SK-N-SH treated with all-trans-retinoic acid at 6 μM for 48 hours (cell line): ENCODE measurements at regions not wholly inside any gene's neighbourhood (a gene's known extent, or its start where the extent isn't known, plus 50 kb on each side); places are given as distances from the start of the nearest gene placed in this dataset.

ENCODE experiments used
- ATAC-seq: fragments of 200-7000 bp; cut with Tn5 transposase; 3 replicates; pipeline ENCODE4 v1.9.1; 2020; ENCODE audit warnings: mild to moderate bottlenecking, moderate library complexity
- ARNTL ChIP-seq: fragments of 450-650 bp; formaldehyde crosslinking; IDR thresholded peaks from 2 replicates; pipeline ENCODE4 v1.5.0; 2020; ENCODE audit warnings: low read depth, mild to moderate bottlenecking, moderate library complexity, borderline replicate concordance
- BACH2 ChIP-seq: fragments of 250-450 bp; sonication (Bioruptor Pico); IDR thresholded peaks from 2 replicates; pipeline ENCODE4 v1.9.0; 2021; ENCODE audit warnings: mild to moderate bottlenecking, borderline replicate concordance
- CREB5 ChIP-seq: fragments of 250-450 bp; sonication (Bioruptor Pico); IDR thresholded peaks from 2 replicates; pipeline ENCODE4 v1.5.1; 2020; ENCODE audit warnings: low read depth, mild to moderate bottlenecking, moderate library complexity
- CSRNP3 ChIP-seq: fragments of 250-450 bp; sonication (Bioruptor Pico); IDR thresholded peaks from 2 replicates; pipeline ENCODE4 v1.5.1; 2021; ENCODE audit warnings: mild to moderate bottlenecking, moderate library complexity
- GLIS3 ChIP-seq: fragments of 250-450 bp; sonication (Bioruptor Pico); IDR thresholded peaks from 2 replicates; pipeline ENCODE4 v1.5.0; 2020; ENCODE audit warnings: mild to moderate bottlenecking, moderate library complexity
- OSR1 ChIP-seq: fragments of 250-450 bp; sonication (Bioruptor Pico); IDR thresholded peaks from 2 replicates; pipeline ENCODE4 v1.8.0; 2022; ENCODE audit warnings: moderate library complexity, mild to moderate bottlenecking, inconsistent platforms
- PATZ1 ChIP-seq: fragments of 250-450 bp; sonication (Bioruptor Pico); IDR thresholded peaks from 2 replicates; pipeline ENCODE4 v1.8.0; 2020; ENCODE audit warnings: mild to moderate bottlenecking, moderate library complexity, borderline replicate concordance
- POU6F1 ChIP-seq: fragments of 250-450 bp; sonication (Bioruptor Pico); IDR thresholded peaks from 2 replicates; pipeline ENCODE4 v1.8.0; 2021; ENCODE audit warnings: low read depth, mild to moderate bottlenecking, moderate library complexity, borderline replicate concordance
- RARB ChIP-seq: fragments of 250-450 bp; sonication (Bioruptor Pico); IDR thresholded peaks from 2 replicates; pipeline ENCODE4 v1.8.0; 2021; ENCODE audit warnings: mild to moderate bottlenecking, moderate library complexity
- SNAI2 ChIP-seq: fragments of 250-450 bp; sonication (Bioruptor Pico); IDR thresholded peaks from 2 replicates; pipeline ENCODE4 v1.5.0; 2020; ENCODE audit warnings: mild to moderate bottlenecking, moderate library complexity
- TCF4 ChIP-seq: fragments of 250-450 bp; sonication (Bioruptor Pico); IDR thresholded peaks from 2 replicates; pipeline ENCODE4 v1.8.0; 2021; ENCODE audit warnings: mild to moderate bottlenecking, moderate library complexity, borderline replicate concordance
- TOX ChIP-seq: fragments of 250-450 bp; sonication (Bioruptor Pico); IDR thresholded peaks from 2 replicates; pipeline ENCODE4 v1.8.0; 2021; ENCODE audit warnings: mild to moderate bottlenecking, moderate library complexity, borderline replicate concordance
- TSHZ2 ChIP-seq: fragments of 250-450 bp; sonication (Bioruptor Pico); IDR thresholded peaks from 2 replicates; pipeline ENCODE4 v1.5.0; 2020; ENCODE audit warnings: mild to moderate bottlenecking, moderate library complexity
- ZFP30 ChIP-seq: fragments of 450-650 bp; formaldehyde crosslinking; IDR thresholded peaks from 2 replicates; pipeline ENCODE4 v1.5.0; 2022; ENCODE audit warnings: mild to moderate bottlenecking, moderate library complexity
- ZNF565 ChIP-seq: fragments of 450-650 bp; formaldehyde crosslinking; conservative IDR thresholded peaks from 2 replicates; pipeline ENCODE4 v1.5.0; 2020; ENCODE audit warnings: low read depth, mild to moderate bottlenecking, moderate library complexity
- ZNF70 ChIP-seq: fragments of 450-650 bp; formaldehyde crosslinking; IDR thresholded peaks from 2 replicates; pipeline ENCODE4 v1.5.0; 2020; ENCODE audit warnings: mild to moderate bottlenecking, moderate library complexity
- ZNF8 ChIP-seq: fragments of 450-650 bp; formaldehyde crosslinking; IDR thresholded peaks from 2 replicates; pipeline ENCODE4 v1.5.0; 2020; ENCODE audit warnings: mild to moderate bottlenecking, moderate library complexity

- no peak for ATAC-seq
- TF ChIP-seq RARB (CRISPR knock-in tag) (no peak), BACH2 (CRISPR knock-in tag) (no peak), CREB5 (CRISPR knock-in tag) (no peak), OSR1 (CRISPR knock-in tag) (no peak), ZNF8 (CRISPR knock-in tag) (no peak), ZNF70 (CRISPR knock-in tag) (no peak)
Observed at GRCh38 chr7:131652194-131652593, 95.8 kb upstream of the PODXL start.

GRCh38 chr7:131649879-131650278 is 93.5 kb upstream of the PODXL start:
- ATAC-seq = no peak
- TF ChIP-seq RARB (CRISPR knock-in tag) (no peak), ZNF565 (CRISPR knock-in tag) (no peak), SNAI2 (no peak), TCF4 (CRISPR knock-in tag) (no peak), BACH2 (CRISPR knock-in tag) (no peak), CSRNP3 (CRISPR knock-in tag) (no peak), ARNTL (CRISPR knock-in tag) (no peak), POU6F1 (no peak)

GRCh38 chr7:131649003-131649541 is 92.6 kb upstream of the PODXL start:
- no peak for TF ChIP-seq POU6F1
- no peak for TF ChIP-seq ZNF8 (CRISPR knock-in tag)
- no peak for TF ChIP-seq PATZ1 (CRISPR knock-in tag)
- TF ChIP-seq ZNF565 (CRISPR knock-in tag) = no peak
- no peak for TF ChIP-seq ZFP30 (CRISPR knock-in tag)
- no peak for TF ChIP-seq GLIS3
- no peak for TF ChIP-seq TSHZ2 (CRISPR knock-in tag)

GRCh38 chr7:131648491-131648890 is 92.1 kb upstream of the PODXL start:
- peak; percentile 60 for ATAC-seq
- TF ChIP-seq ZNF8 (CRISPR knock-in tag) (no peak), OSR1 (CRISPR knock-in tag) (no peak), TSHZ2 (CRISPR knock-in tag) (no peak), CREB5 (CRISPR knock-in tag) (no peak), TCF4 (CRISPR knock-in tag) (no peak), TOX (CRISPR knock-in tag) (no peak), POU6F1 (no peak), GLIS3 (no peak)

More at GRCh38 chr7:131649003-131649541, 92.6 kb upstream of the PODXL start:
- ATAC-seq = no peak
